Spleen (tissue), 7 donors: ENCODE measurements at regions not wholly inside any gene's neighbourhood (a gene's known extent, or its start where the extent isn't known, plus 50 kb on each side); places are given as distances from the start of the nearest gene placed in this dataset.

Experiments used
- POLR2A ChIP-seq, 3 donors: fragments of 450-650 bp; IDR thresholded peaks; one replicate each; pipeline ENCODE4 v1.5.1; 2017; ENCODE audit warnings: antibody characterized with exemption in 3 of 3, mild to moderate bottlenecking in 1 of 3
- POLR2AphosphoS5 ChIP-seq, 3 donors: sonication (generic); formaldehyde crosslinking; IDR thresholded peaks; one replicate each; pipeline ENCODE4 v1.5.1; 2017; ENCODE audit warnings: antibody characterized with exemption in 3 of 3
- TF ChIP-seq, protein P1 (sequence below), 11 experiments: fragments of 200-600 bp in 7 of 11; fragments of 450-650 bp in 4 of 11; sonication (generic) in 4 of 11; IDR thresholded peaks in 8 of 11; conservative IDR thresholded peaks in 3 of 11; 1 replicate in 7 of 11; 2 replicates in 4 of 11; pipeline versions ENCODE4 v1.4.0 to v1.8.0; 2016 to 2021; ENCODE audit warnings: antibody characterized with exemption in 11 of 11, inconsistent platforms in 4 of 11, mild to moderate bottlenecking in 1 of 11
- donor health status: DM: no; HTN: no; CAD: no; lungs with moderate emphysema.
- donor health status: DM: no; HTN: no; CAD: no.
- donor health status: DM: no; HTN: no; CAD: no.

DNA sequence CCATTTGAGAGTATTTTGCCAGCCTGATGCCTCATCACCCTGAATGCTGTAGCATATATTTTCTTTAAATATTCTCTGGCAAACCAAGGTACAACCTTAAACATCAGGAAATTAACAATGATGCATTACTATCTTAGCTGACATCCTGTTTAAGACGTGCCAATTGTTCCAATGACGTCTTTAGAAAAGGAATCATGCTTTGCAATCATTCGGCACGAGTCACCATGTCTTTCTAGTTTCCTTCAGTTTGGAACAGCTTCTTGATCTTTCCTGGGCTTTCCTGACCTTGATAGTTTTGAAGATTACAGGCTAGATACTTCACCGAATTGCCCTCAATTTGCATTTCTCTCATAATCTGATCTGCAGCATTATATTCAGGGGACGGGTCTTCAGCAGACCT is 88.2 kb upstream of the GLI2 start:
- TF ChIP-seq, protein P1, sequence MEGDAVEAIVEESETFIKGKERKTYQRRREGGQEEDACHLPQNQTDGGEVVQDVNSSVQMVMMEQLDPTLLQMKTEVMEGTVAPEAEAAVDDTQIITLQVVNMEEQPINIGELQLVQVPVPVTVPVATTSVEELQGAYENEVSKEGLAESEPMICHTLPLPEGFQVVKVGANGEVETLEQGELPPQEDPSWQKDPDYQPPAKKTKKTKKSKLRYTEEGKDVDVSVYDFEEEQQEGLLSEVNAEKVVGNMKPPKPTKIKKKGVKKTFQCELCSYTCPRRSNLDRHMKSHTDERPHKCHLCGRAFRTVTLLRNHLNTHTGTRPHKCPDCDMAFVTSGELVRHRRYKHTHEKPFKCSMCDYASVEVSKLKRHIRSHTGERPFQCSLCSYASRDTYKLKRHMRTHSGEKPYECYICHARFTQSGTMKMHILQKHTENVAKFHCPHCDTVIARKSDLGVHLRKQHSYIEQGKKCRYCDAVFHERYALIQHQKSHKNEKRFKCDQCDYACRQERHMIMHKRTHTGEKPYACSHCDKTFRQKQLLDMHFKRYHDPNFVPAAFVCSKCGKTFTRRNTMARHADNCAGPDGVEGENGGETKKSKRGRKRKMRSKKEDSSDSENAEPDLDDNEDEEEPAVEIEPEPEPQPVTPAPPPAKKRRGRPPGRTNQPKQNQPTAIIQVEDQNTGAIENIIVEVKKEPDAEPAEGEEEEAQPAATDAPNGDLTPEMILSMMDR (IDR thresholded peaks at IDR 0.05 in 8 of 11, conservative IDR thresholded peaks at IDR 0.05 in 3 of 11) = no peak
- TF ChIP-seq POLR2A (IDR thresholded peaks at IDR 0.05) = no peak
- TF ChIP-seq POLR2AphosphoS5 (IDR thresholded peaks at IDR 0.05) = no peak
